NCI-H1930 (cell line): ENCODE measurements at regions not wholly inside any gene's neighbourhood (a gene's known extent, or its start where the extent isn't known, plus 50 kb on each side); places are given as distances from the start of the nearest gene placed in this dataset.

Experiments
- DNase-seq, 2 experiments: peaks; one replicate each; lab custom pipeline; 2025; lab: John Stamatoyannopoulos, UW

- no peak for DNase-seq
These were observed 283.2 kb upstream of the STT3B start for GRCh38 chr3:31249545-31249944.

- no peak for DNase-seq
These were observed 282.5 kb upstream of the STT3B start for GRCh38 chr3:31250116-31250777.

- DNase-seq: no peak
These were observed 281.6 kb upstream of the STT3B start for GRCh38 chr3:31251083-31251482.

GRCh38 chr3:31252216-31253185, 280.2 kb upstream of the STT3B start:
- DNase-seq: no peak

- DNase-seq: no peak
These were observed 278.9 kb upstream of the STT3B start for GRCh38 chr3:31253782-31254181.

GRCh38 chr3:31254483-31254882, 278.2 kb upstream of the STT3B start:
- DNase-seq: no peak

GRCh38 chr3:31255007-31255581, 277.6 kb upstream of the STT3B start:
- no peak for DNase-seq

GRCh38 chr3:31262201-31262600, 270.5 kb upstream of the STT3B start:
- DNase-seq: no peak

GRCh38 chr3:31263897-31264296, 268.8 kb upstream of the STT3B start:
- no peak for DNase-seq

GRCh38 chr3:31265646-31266428, 266.9 kb upstream of the STT3B start:
- no peak for DNase-seq

- DNase-seq: no peak
These were observed 263.9 kb upstream of the STT3B start for GRCh38 chr3:31268868-31269267.

GRCh38 chr3:31270010-31270409, 262.7 kb upstream of the STT3B start:
- DNase-seq: no peak

- DNase-seq: no peak
These were observed 258.2 kb upstream of the STT3B start for GRCh38 chr3:31274326-31275024.

GRCh38 chr3:31275038-31275572, 257.6 kb upstream of the STT3B start:
- DNase-seq: no peak

GRCh38 chr3:31275583-31275982, 257.1 kb upstream of the STT3B start:
- no peak for DNase-seq

GRCh38 chr3:31277582-31277981, 255.1 kb upstream of the STT3B start:
- no peak for DNase-seq

GRCh38 chr3:31278532-31278931, 254.2 kb upstream of the STT3B start:
- DNase-seq: no peak

GRCh38 chr3:31284776-31285175, 247.9 kb upstream of the STT3B start:
- DNase-seq: no peak

- no peak for DNase-seq
These were observed 246.8 kb upstream of the STT3B start for GRCh38 chr3:31285833-31286486.

- no peak for DNase-seq
These were observed 244.5 kb upstream of the STT3B start for GRCh38 chr3:31288224-31288623.

- no peak for DNase-seq
These were observed 244.1 kb upstream of the STT3B start for GRCh38 chr3:31288641-31289100.
